NB4 (cell line): ENCODE measurements at regions not wholly inside any gene's neighbourhood (a gene's known extent, or its start where the extent isn't known, plus 50 kb on each side); places are given as distances from the start of the nearest gene placed in this dataset.

ENCODE experiments used
- POLR2A ChIP-seq: IDR thresholded peaks from 2 replicates; pipeline ENCODE4 v1.6.1; 2011; ENCODE audit warnings: mild to moderate bottlenecking; ENCODE audit not compliant: insufficient read length; ENCODE audit errors: extremely low read depth
- TF ChIP-seq, protein P1 (sequence below): IDR thresholded peaks from 2 replicates; pipeline ENCODE4 v1.6.1; 2011; ENCODE audit warnings: low read depth, low read length
- TF ChIP-seq, protein P2 (sequence below): IDR thresholded peaks from one replicate; pipeline ENCODE4 v1.5.1; 2012; ENCODE audit warnings: low read depth, low read length

GRCh38 chr2:147425437-147426029 is 419.3 kb upstream of the ACVR2A start:
- no peak for TF ChIP-seq POLR2A
- TF ChIP-seq, protein P1, sequence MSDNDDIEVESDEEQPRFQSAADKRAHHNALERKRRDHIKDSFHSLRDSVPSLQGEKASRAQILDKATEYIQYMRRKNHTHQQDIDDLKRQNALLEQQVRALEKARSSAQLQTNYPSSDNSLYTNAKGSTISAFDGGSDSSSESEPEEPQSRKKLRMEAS = no peak
- TF ChIP-seq, protein P2, sequence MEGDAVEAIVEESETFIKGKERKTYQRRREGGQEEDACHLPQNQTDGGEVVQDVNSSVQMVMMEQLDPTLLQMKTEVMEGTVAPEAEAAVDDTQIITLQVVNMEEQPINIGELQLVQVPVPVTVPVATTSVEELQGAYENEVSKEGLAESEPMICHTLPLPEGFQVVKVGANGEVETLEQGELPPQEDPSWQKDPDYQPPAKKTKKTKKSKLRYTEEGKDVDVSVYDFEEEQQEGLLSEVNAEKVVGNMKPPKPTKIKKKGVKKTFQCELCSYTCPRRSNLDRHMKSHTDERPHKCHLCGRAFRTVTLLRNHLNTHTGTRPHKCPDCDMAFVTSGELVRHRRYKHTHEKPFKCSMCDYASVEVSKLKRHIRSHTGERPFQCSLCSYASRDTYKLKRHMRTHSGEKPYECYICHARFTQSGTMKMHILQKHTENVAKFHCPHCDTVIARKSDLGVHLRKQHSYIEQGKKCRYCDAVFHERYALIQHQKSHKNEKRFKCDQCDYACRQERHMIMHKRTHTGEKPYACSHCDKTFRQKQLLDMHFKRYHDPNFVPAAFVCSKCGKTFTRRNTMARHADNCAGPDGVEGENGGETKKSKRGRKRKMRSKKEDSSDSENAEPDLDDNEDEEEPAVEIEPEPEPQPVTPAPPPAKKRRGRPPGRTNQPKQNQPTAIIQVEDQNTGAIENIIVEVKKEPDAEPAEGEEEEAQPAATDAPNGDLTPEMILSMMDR = no peak
